ENCODE measurements at regions not wholly inside any gene's neighbourhood (a gene's known extent, or its start where the extent isn't known, plus 50 kb on each side); places are given as distances from the start of the nearest gene placed in this dataset.
A peak's percentile ranks its signal among the peaks of the same experiment; 100 is the strongest.

- DNase-seq (ENCODE audit: low read depth in 2 of 2): no peak
Measured at GRCh38 chr12:126582231-126582630, 1517.0 kb downstream of the AACS start.

GRCh38 chr12:126588586-126589249, 1523.5 kb downstream of the AACS start:
- no peak for DNase-seq (ENCODE audit: low read depth in 2 of 2)

GRCh38 chr12:126591533-126591932, 1526.3 kb downstream of the AACS start:
- no peak for DNase-seq (ENCODE audit: low read depth in 2 of 2)

- DNase-seq (ENCODE audit: low read depth in 2 of 2): no peak
Measured at GRCh38 chr12:126601184-126602170, 1536.2 kb downstream of the AACS start.

- no peak for DNase-seq (ENCODE audit: low read depth in 2 of 2)
Measured at GRCh38 chr12:126602612-126603011, 1537.4 kb downstream of the AACS start.

- no peak for DNase-seq (ENCODE audit: low read depth in 2 of 2)
Measured at GRCh38 chr12:126607157-126607556, 1541.9 kb downstream of the AACS start.

- no peak for DNase-seq (ENCODE audit: low read depth in 2 of 2)
Measured at GRCh38 chr12:126607867-126608266, 1542.6 kb downstream of the AACS start.

- no peak for DNase-seq (ENCODE audit: low read depth in 2 of 2)
Measured at GRCh38 chr12:126608607-126609175, 1543.5 kb downstream of the AACS start.

- no peak for DNase-seq (ENCODE audit: low read depth in 2 of 2)
Measured at GRCh38 chr12:126616441-126616840, 1551.2 kb downstream of the AACS start.

GRCh38 chr12:126617312-126617711, 1552.1 kb downstream of the AACS start:
- DNase-seq (ENCODE audit: low read depth in 2 of 2): no peak

- DNase-seq (ENCODE audit: low read depth in 2 of 2): no peak
Measured at GRCh38 chr12:126627596-126627995, 1562.4 kb downstream of the AACS start.

- no peak for DNase-seq (ENCODE audit: low read depth in 2 of 2)
Measured at GRCh38 chr12:126636821-126637220, 1571.6 kb downstream of the AACS start.

GRCh38 chr12:126644236-126645020, 1579.2 kb downstream of the AACS start:
- no peak for DNase-seq (ENCODE audit: low read depth in 2 of 2)

GRCh38 chr12:126648074-126648473, 1582.8 kb downstream of the AACS start:
- DNase-seq (ENCODE audit: low read depth in 2 of 2): no peak

- DNase-seq (ENCODE audit: low read depth in 2 of 2): no peak
Measured at GRCh38 chr12:126651133-126651532, 1585.9 kb downstream of the AACS start.

GRCh38 chr12:126663304-126664094, 1598.3 kb downstream of the AACS start:
- DNase-seq (ENCODE audit: low read depth in 2 of 2): no peak

- DNase-seq (ENCODE audit: low read depth in 2 of 2): peak; percentile 22 to 24
Measured at GRCh38 chr12:126667339-126667738, 1599.6 kb upstream of the TMEM132C start.

GRCh38 chr12:126668538-126668937, 1598.4 kb upstream of the TMEM132C start:
- DNase-seq (ENCODE audit: low read depth in 2 of 2): peak; percentile 39 to 56

GRCh38 chr12:126668961-126669360, 1598.0 kb upstream of the TMEM132C start:
- peak; percentile 2 to 11 for DNase-seq (ENCODE audit: low read depth in 2 of 2)

GRCh38 chr12:126676434-126676833, 1590.5 kb upstream of the TMEM132C start:
- DNase-seq (ENCODE audit: low read depth in 2 of 2): no peak

- no peak for DNase-seq (ENCODE audit: low read depth in 2 of 2)
Measured at GRCh38 chr12:126681676-126682075, 1585.3 kb upstream of the TMEM132C start.
